HG02981 (cell line): ENCODE measurements at regions not wholly inside any gene's neighbourhood (a gene's known extent, or its start where the extent isn't known, plus 50 kb on each side); places are given as distances from the start of the nearest gene placed in this dataset.

ENCODE experiments used
- ATAC-seq: cut with Tn5 transposase; IDR thresholded peaks from one replicate; pipeline ENCODE4 v1.9.1; 2021; ENCODE audit warnings: mild to moderate bottlenecking, moderate library complexity; ENCODE audit not compliant: unreplicated experiment

DNA sequence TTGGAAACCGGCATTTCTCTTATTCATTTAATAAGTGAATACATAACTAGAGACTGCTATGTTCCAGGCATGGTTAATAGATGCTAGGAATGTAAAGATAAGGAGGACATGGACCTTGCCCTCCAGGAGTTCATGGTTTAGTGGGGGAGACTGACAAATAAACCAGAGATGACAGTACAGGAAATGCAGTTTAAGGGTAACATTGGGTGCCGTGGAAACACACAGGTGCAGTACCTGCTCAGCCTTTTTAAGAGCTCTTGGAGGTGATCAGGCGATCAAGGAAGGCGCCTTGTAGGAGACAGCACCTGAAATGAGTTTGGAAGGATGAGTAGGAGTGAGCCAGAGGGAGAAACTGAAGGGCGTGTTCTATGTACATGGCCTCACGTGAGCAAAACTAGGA lies 145.8 kb downstream of the AASDH start:
- no peak for ATAC-seq

DNA sequence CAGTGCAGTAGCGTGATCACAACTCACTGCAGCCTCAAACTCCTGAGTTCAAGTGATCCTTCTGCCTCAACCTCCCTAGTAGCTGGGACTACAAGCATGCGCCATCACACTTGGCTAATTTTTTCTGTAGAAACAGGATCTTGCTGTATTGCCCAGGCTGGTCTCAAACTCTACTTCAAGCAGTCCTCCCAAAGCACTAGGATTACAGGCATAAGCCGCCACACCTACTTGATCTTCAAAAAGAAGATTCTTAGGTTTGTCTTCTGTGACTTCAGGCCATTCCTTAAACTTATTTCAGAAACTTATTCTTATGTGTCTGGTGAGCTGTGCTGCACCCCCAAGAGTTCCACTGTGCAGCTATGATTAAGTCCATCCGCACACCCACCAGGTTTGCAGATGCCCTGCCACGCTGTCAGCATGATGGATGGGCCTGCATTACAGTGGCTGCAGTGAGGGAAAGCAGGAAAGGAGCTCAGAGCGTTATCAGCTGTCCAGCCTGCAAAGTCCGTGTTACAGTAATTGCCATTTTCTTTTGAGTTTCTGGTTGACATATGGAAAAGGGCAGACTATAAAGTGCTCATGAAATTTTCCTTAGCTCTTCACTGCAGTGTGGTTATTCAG lies 146.6 kb downstream of the AASDH start:
- ATAC-seq = no peak

DNA sequence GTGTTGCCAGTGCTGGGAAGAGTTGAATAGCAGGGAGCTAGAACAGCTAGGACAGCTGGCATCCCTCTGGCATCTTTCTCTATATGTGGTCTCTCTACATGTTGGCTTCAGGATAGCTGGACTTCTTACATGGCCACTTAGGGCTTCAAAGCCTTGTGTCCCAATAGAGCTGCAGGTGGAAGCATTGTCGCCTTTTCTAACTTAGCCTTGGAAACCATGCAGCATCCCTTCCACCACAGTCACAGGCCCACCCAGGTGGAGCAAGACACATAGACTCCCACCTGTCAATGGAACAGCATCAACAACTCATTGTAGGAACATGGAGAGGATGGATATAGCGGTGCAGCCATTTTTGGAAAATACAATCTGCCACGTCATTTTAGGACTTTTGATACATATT lies 149.0 kb downstream of the AASDH start:
- no peak for ATAC-seq

DNA sequence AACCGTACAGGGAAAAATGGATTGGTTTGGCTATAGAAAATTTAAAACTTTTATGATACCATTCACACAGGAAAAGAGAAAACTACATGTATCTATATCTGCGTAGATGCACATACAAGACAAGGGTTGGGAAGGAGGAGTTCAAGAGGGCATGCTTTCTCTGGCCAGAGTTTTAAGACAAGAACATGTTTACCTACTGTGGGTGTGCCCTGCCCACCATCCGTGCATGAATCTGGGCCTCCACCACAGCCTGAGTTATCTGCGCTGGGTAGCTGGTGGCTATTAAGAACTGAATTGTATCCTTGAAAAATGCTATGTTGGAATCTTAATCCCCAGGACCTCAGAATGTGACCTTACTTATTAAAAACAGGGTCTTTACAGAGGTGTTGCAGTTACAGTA lies 151.6 kb downstream of the AASDH start:
- ATAC-seq = no peak

DNA sequence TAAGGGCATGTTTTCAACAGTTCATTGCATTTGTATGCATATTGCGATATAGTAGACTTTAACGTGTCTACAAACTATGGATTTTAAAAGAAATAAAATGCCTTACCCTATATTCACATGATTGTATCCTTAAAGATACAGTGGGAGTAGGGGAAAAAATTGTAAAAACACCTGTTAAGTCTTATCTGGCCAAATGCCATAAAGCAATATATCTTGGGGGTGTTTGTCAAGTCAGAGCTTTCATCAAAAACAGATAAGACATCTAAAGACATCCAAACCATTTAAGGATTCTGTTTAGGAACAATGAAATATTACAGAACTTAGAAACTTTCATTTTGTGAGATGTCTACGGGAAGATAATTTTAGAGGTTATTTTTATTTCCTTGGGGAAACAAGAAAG lies 152.3 kb downstream of the AASDH start:
- no peak for ATAC-seq

DNA sequence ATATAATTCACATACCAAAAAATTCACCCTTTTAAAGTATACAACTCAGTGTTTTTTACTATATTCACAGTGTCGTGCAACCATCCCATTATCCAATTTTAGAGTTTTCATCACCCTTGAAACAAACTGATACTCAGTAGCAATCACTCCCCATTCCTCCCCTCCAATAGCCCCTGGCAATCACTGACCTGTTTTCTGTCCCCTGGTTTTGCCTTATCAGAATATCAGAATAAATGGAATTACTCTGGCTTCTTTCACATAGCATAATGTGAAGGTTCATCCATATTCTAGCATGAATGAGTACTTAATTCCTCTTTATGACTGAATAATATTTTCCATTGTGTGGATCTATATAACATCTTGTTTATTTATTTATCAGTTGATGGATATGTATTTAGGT lies 153.2 kb downstream of the AASDH start:
- no peak for ATAC-seq

DNA sequence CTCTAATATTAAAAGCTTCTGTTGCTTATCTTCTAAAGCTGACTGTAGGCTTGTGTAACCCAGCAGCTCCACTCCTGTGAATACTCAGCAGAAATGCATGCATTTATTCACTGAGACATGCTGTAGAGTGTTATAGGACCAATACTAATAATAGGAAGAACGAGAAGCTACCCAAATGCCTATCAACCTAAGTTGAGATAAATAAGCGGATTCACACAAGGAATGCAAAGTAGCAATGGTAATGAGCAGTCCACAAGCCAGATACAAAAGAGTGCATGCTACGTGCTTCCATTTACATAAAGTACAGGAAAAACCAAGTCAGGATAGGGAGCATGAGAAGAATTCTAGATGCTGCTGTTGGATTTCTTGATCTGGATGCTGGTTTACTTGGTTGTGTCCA lies 155.9 kb downstream of the AASDH start:
- ATAC-seq = no peak

DNA sequence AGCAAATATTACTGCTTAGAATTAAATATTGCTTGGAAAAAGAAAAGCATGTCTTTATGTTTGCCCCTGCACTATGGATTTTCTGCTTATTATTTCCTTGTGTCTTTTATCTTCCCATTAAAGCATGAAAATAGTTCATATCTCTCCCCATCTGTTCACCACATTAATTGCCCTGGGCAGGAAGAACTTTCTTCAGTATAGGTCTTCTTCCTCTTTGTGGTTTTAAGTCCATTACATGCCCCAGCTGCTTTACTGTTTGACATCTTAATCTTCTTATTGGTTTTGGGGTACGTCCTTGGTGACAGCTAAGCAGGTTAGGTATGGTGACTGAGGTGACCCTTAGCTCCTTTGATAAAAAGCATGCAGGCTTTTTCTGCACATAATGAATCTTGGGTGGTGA lies 157.3 kb downstream of the AASDH start:
- no peak for ATAC-seq

DNA sequence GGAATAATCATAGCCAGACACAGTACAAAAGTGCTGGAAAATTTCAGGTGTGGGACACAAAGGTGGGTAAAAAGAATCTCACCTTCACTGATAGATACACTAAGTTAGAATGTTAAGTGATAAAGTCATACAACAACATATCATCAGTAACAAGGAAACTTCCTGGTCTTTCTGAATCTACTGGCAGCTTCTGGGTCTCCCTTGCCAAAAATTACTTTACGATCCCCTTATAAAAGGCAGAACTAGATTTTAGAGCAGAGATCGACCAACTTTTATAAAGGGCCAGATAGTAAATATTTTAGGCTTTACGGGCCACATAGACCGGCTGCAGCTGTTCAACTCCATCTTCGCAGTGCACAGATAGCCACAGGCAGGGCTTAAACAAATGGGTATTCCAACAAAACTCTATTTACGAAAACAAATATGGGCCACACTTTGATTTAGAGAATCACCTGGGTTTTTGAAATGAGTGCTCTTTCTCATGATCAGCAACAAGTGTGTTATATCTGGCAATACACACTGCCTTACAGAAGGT lies 159.9 kb downstream of the AASDH start:
- no peak for ATAC-seq

DNA sequence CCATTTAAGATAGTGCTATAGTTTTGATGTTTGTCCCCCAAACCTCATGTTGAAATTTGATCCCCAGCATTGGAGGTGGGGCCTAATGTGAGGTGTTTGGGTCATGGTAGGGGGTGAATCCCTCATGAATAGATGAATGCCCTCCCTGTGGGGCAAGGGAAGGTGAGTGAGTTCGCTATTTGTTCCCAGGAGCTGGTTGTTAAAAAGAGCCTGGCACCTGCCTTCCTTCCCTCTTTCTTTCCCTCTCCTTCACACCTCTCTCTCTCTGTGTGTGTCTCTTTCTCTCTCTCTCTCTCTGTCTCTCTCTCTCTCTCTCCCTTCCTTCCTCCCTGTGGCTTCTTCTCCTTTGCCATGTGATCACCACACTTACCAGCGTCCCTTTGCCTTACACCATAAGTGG lies 160.7 kb downstream of the AASDH start:
- ATAC-seq = no peak

DNA sequence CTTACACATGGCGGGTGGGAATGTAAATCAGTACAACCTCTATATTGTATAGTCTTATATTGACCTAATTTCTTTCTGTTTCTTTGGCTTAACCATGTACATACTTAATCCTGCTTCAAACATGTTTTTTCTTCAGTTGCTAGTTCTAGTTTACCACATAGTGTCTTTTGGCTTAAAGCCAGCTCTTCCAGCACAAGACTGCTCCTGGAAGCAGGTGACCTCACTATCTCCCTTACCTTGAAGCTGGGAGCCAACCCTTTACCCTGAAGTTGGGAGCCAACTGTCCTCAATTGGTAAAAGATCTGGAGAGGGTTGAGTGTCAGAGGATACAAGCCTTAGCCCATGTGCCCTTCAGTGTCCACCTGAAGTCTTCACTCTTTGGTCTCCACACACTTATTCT lies 162.7 kb downstream of the AASDH start:
- ATAC-seq = no peak

DNA sequence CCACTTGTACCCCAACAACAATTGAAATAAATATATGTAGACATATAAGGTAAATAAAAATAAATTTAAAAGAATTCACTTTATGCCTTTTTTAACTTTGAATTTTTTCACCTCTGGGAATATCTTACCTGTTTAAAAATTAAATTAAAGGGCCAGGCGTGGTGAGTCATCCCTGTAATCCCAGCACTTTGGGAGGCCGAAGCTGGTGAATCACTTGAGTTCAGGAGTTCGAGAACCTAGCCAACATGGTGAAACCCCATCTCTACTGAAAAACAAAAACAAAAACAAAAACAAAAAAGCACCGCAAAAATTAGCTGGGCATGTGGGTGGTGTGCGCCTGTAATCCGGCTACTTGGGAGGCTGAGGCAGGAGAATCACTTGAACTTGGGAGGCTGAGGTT lies 164.8 kb downstream of the AASDH start:
- ATAC-seq = no peak

DNA sequence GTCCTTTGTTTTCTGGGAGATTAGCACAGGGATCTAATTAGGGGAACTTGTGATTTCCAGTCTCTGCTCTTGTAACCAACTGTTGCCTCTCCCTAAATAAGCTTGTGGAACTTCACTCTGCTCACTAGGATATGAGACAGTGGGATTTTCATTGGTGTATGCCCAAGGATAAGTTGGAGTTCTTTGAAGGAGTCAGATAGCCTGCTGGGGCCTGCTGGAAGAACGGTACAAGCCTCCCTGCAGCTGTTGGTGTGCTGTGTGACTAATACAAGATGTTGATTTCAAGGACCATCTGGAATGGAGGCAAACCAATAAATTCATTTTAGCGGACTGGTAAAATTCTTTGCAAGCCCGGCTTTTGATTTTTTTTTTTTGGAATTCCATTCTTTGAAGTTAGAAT lies 167.0 kb downstream of the AASDH start:
- no peak for ATAC-seq

DNA sequence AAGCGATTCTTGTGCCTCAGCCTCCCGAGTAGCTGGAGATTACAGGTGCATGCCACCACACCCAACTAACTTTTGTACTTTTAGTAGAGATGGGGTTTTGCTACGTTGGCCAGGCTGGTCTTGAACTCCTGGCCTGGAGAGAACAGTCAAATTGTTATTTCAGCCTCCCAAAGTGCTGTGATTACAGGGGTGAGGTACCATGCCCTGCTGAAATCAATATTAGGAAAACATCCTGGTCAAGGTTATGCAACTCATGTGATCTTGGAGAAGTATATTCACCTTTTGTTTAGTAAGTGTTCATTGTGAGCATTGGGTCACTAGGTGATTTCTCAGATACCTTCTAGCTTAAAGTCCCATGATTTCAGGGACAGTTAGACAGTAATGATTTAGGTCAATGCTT lies 167.8 kb downstream of the AASDH start:
- no peak for ATAC-seq

DNA sequence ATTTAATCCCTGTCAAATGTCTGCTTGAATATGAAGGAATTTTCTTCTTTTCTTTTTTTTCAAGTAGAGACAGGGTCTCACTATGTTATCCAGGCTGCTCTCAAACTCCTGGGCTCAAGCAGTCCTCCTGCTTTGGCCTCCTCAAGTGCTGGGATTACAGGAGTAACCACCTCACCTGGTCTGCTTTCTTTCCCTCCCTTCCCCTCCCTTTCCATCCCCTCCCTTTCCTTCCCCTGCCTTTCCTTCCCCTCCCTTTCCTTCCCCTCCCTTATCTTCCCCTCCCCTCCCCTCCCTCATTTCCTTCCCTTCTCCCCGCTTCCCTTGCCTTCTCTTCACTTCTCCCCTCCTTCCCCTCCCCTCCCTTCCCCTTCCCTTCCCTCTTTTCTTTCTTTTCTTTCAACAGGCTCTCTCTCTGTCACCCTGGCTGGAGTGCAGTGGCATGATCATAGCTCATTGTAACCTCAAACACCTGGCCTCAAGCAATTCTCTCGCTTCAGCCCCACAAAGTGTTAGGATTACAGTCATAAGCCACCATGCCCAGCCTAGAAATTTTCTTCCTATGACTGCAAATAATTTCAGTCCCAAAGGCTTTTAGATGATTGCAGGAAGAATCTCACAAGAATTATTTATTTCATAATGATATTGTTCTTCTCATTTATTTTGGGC lies 168.9 kb downstream of the AASDH start:
- ATAC-seq = no peak

DNA sequence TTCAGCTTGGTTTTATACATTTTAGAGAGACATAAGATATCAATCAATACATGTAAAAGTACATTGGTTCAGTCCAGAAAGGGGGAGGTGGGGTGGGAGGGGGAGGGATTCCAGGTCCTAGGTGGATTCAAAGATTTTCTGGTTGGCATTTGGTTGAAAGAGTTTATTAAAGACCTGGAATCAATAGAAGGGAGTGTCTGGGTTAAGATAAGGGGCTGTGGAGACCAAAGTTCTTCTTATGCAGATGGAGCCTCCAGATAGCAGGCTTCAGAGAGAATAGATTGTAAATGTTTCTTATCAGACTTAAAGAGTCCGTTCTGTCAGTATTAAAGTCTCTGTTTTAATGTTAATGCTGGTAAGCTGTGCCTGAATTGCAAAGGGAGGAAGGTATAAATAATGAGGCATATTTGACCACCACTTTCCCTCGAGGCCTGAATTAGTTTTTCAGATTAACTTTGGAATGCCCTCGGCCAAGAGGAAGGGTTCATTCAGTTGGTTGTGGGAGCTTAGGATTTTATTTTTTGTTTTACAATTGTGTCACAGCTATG lies 169.9 kb downstream of the AASDH start:
- no peak for ATAC-seq

DNA sequence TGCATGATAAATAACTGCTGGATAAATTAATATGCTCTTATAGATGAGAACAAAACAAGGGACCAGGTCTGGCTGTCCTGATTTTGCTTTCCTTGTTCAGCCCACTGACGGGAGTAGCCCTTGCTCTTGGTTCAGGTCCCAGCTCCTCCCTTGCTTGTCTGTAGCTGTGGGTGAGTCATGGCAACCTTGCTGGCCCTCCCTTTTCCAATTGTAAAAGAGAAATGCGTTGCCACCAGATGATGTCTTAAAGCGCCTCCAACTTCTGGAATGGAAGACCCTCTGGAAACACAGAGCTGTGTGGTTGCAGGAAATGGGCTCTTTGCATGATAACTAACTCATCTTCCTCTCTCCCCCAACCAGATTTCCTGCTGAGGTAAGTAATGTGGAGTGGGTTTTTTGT lies 171.4 kb downstream of the AASDH start:
- ATAC-seq = no peak

DNA sequence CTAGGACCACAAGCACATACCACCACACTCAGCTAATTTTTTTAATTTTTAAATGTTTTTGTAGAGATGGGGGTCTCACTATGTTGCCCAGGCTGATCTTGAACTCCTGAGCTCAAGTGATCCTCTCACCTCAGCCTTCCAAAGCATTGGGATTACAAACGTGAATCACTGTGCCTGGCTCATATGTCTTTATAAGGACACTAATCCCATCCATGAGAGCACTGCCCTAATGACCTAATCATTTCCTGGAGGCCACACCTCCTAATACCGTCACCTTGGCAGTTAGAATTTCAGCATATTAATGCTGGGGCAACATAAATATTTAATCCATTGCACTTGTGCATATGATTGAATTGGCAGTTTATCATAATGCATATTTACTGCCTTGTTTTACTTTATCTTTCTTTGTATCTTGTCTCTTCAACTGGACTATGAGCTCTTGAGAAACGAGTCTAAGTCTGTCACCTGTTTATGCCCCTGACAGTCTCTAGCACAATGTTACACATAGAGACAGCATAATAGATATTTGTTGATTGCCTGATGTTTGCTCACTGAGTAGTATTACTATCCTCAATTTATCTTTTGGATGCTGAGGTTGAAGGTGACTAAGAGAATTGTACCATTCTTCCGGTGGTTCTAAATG lies 172.0 kb downstream of the AASDH start:
- no peak for ATAC-seq

DNA sequence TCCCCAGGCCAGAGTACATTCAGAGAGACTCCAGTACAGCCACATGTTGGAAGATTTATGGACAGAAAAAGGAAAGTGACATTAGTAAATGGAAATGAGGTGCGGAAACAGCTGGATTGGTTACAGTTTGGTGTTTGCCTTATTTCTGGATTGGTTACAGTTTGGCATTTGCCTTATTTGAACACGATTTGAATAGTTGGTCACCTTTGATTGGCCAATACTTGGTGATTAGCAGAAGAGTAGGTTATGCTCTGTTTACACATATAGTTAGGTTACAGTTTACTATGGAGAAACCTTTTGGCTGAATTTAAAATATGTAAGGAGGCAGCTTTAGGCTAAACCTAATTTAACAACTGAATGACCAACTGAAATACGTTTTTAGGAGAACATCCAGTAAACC lies 173.7 kb downstream of the AASDH start:
- no peak for ATAC-seq

DNA sequence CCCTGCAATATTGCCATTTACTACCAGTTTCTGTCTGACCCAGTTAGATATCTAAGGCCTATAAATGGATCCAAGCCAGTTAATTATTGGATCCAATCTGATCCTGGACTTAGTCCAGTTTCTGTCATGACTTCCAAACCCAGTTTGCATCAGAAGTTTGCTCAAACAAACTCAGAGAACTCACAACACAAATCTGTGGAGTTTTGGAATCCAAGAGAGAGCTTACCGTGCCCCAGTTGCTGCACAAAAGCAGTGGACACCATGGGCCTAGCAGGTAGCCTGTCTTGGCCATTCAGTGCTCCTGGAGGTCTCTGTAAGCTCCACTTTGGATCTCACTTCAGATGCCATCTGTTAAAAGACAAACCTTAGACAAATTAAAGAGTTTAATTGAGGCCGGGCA lies 174.5 kb downstream of the AASDH start:
- ATAC-seq = no peak

DNA sequence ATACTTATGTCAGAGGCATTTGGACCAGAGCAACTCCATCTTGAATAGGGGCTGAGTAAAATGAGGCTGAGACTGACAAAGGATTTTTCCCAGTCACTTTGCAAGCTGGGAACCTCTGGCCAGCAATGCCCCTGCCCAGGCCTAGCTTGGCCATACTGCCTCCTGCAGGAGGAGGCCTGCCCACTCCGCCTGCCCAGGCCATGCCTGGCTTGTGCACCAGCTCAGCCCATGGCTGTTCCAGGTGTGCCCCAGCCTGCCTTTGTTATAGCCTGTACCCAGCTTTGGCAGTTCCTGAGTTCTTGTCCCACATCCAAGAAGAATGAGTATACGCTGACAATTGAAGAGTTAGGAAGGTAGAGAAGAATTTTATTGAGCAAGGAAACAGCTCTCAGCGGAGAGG lies 176.1 kb downstream of the AASDH start:
- ATAC-seq = no peak

DNA sequence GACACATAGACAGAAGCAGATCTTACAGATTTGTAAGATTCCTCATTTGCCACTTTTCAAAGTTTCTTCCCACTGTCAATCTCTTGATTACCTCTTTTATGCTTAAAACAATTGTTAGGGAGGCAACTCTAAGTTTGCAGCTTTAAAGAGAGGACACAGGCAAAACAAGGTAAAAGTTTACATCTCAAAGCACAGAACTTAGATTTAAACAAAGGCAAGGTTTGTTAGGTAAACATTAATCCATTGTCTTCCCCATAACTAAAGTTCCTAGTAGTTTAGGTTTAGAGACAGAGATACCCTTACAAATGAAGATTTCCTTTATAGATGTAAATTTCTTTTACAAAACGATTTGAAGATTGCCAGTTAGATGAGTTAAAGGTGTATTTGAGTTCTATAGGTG lies 176.9 kb downstream of the AASDH start:
- ATAC-seq = no peak
